Endodermal cell (in vitro differentiated cells): ENCODE measurements at regions not wholly inside any gene's neighbourhood (a gene's known extent, or its start where the extent isn't known, plus 50 kb on each side); places are given as distances from the start of the nearest gene placed in this dataset.

Experiments used
- DNase-seq: peaks from one replicate; pipeline ENCODE4 v3.0.0-alpha.2; 2017
- H3K27ac ChIP-seq: 2 replicates; pipeline ENCODE4 v1.5.1; 2013; ENCODE audit warnings: mild to moderate bottlenecking, low read depth, low read length, moderate library complexity
- H3K27me3 ChIP-seq: 2 replicates; pipeline ENCODE4 v1.6.1; 2013; ENCODE audit warnings: mild to moderate bottlenecking, low read length, moderate library complexity; ENCODE audit not compliant: insufficient read depth, control insufficient read depth, poor library complexity, severe bottlenecking
- H3K36me3 ChIP-seq: 2 replicates; pipeline ENCODE4 v1.7.0; 2013; ENCODE audit warnings: mild to moderate bottlenecking, low read length, moderate library complexity; ENCODE audit not compliant: control insufficient read depth, insufficient read depth
- H3K4me1 ChIP-seq: one replicate; pipeline ENCODE4 v1.7.0; 2013; ENCODE audit warnings: low read length; ENCODE audit not compliant: control insufficient read depth, insufficient read depth
- H3K4me3 ChIP-seq: 2 replicates; pipeline ENCODE4 v1.5.1; 2013; ENCODE audit warnings: mild to moderate bottlenecking, low read length, moderate library complexity
- H3K9ac ChIP-seq: 2 replicates; pipeline ENCODE4 v1.6.1; 2013; ENCODE audit warnings: mild to moderate bottlenecking, low read length, moderate library complexity; ENCODE audit not compliant: poor library complexity, severe bottlenecking; ENCODE audit errors: extremely low read depth
- H3K9me3 ChIP-seq: 2 replicates; pipeline ENCODE4 v1.6.1; 2013; ENCODE audit warnings: mild to moderate bottlenecking, low read length, moderate library complexity; ENCODE audit not compliant: control insufficient read depth
- H3K27ac Mint-ChIP-seq: 2 replicates; pipeline ENCODE4 v1.8.0; 2020; ENCODE audit warnings: mixed read lengths
- H3K27me3 Mint-ChIP-seq: 2 replicates; pipeline ENCODE4 v1.8.0; 2021; ENCODE audit warnings: mild to moderate bottlenecking, mixed read lengths; ENCODE audit not compliant: insufficient read depth
- H3K36me3 Mint-ChIP-seq: 2 replicates; pipeline ENCODE4 v1.8.0; 2020; ENCODE audit warnings: low read depth, mixed read lengths
- H3K4me1 Mint-ChIP-seq: 2 replicates; pipeline ENCODE4 v1.8.0; 2020; ENCODE audit warnings: mixed read lengths
- H3K4me3 Mint-ChIP-seq: 2 replicates; pipeline ENCODE4 v1.8.0; 2020; ENCODE audit warnings: mild to moderate bottlenecking, moderate library complexity, mixed read lengths
- H3K9me3 Mint-ChIP-seq: 2 replicates; pipeline ENCODE4 v1.8.0; 2020; ENCODE audit warnings: mild to moderate bottlenecking, mixed read lengths
- WGBS, 2 experiments: methylation state at CpG; one replicate each; pipeline versions ENCODE4 v1.1.5 to v1.1.7; 2013; ENCODE audit warnings: missing lambda C conversion rate in 2 of 2, mixed read lengths in 1 of 2; ENCODE audit not compliant: insufficient coverage in 1 of 2, insufficient read length in 1 of 2; 5-methylcytosine and 5-hydroxymethylcytosine counted together
- TF ChIP-seq, protein P1 (sequence below): fragments of 200-600 bp; sonication (generic); conservative IDR thresholded peaks from 2 replicates; pipeline ENCODE4 v1.5.0; 2021; ENCODE audit warnings: antibody characterized with exemption, mild to moderate bottlenecking

GRCh38 chr4:146061610-146062334 is 113.7 kb upstream of the LSM6 start:
- no peaks in the 10 kb centered on the region for H3K36me3 ChIP-seq
- TF ChIP-seq, protein P1, sequence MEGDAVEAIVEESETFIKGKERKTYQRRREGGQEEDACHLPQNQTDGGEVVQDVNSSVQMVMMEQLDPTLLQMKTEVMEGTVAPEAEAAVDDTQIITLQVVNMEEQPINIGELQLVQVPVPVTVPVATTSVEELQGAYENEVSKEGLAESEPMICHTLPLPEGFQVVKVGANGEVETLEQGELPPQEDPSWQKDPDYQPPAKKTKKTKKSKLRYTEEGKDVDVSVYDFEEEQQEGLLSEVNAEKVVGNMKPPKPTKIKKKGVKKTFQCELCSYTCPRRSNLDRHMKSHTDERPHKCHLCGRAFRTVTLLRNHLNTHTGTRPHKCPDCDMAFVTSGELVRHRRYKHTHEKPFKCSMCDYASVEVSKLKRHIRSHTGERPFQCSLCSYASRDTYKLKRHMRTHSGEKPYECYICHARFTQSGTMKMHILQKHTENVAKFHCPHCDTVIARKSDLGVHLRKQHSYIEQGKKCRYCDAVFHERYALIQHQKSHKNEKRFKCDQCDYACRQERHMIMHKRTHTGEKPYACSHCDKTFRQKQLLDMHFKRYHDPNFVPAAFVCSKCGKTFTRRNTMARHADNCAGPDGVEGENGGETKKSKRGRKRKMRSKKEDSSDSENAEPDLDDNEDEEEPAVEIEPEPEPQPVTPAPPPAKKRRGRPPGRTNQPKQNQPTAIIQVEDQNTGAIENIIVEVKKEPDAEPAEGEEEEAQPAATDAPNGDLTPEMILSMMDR: no peak
- DNase-seq: no peak
- peaks cover 3% of the 10 kb centered on the region for H3K4me1 Mint-ChIP-seq
- H3K4me3 Mint-ChIP-seq: no peak overlapping the region
- H3K27ac Mint-ChIP-seq: no peak overlapping the region
- H3K9ac ChIP-seq: no peak overlapping the region
- peaks cover 4% of the 10 kb centered on the region for H3K27me3 Mint-ChIP-seq
- no peaks in the 10 kb centered on the region for H3K27me3 ChIP-seq
- H3K4me3 ChIP-seq: no peak overlapping the region
- H3K9me3 Mint-ChIP-seq: no peaks in the 10 kb centered on the region
- 60 to 73% methylated on average over 2 to 4 of the region's 4 CpGs for WGBS, 2 experiments
- no peaks in the 10 kb centered on the region for H3K4me1 ChIP-seq
- H3K9me3 ChIP-seq: no peaks in the 10 kb centered on the region
- H3K36me3 Mint-ChIP-seq: no peaks in the 10 kb centered on the region
- no peak overlapping the region for H3K27ac ChIP-seq

DNA sequence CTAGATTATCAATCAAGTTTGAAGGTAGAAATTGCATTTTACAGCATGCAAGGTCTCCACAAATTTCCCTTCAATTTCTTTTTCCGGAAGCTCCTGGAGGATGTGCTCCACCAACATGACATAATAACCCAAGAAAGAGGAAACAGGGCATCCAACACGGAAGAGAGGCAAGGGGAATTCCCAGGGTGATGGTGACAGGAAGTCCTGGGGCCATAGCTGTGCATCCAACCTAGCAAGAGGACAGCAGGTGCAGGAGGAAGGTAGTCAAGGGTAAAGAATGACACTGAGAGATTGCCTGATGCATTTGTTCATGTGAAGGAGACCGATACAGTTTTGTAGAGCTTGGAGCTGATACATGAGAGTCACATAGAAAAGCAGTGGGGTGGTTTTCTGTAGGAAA is 115.7 kb upstream of the LSM6 start:
- TF ChIP-seq, protein P1: no peak
- Mint-ChIP-seq H3K27ac (no peak overlapping the region), H3K9me3 (no peaks in the 10 kb centered on the region), H3K27me3 (peaks cover 2% of the 10 kb centered on the region), H3K4me1 (peaks cover 3% of the 10 kb centered on the region), H3K36me3 (no peaks in the 10 kb centered on the region), H3K4me3 (no peak overlapping the region)
- no peaks in the 10 kb centered on the region for H3K36me3 ChIP-seq
- H3K27ac ChIP-seq: no peak overlapping the region
- WGBS, 2 experiments: 67 to 80% methylated on average over 1 to 3 of the region's 3 CpGs
- H3K4me1 ChIP-seq: no peaks in the 10 kb centered on the region
- DNase-seq: no peak
- H3K9ac ChIP-seq: no peak overlapping the region
- no peaks in the 10 kb centered on the region for H3K27me3 ChIP-seq
- no peak overlapping the region for H3K4me3 ChIP-seq
- no peaks in the 10 kb centered on the region for H3K9me3 ChIP-seq

DNA sequence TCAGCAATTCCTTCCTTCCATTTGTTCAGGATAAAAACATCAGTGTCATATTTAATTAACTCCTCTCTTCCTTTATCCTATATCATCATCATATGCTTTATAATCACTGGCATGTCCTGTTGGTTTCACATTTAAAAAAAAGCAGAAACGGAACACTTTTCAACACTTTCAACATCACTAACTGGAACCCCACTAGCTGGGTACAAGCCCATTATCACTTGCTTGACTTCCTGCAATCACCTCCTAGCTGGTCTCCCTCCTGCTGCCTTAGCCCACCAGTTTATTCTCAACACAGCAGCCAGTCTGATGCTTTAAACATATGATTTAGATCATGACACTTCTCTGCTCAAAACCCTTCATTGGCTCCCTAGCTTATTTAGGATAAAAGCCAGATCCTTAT is 116.4 kb upstream of the LSM6 start:
- 91 to 100% methylated on average over 1 of the region's 1 CpG for WGBS, 2 experiments
- H3K4me3 Mint-ChIP-seq: no peak overlapping the region

More for the DNA sequence above, 116.4 kb upstream of the LSM6 start:
- Mint-ChIP-seq H3K4me1 (peaks cover 3% of the 10 kb centered on the region), H3K36me3 (no peaks in the 10 kb centered on the region), H3K9me3 (no peaks in the 10 kb centered on the region), H3K27ac (no peak overlapping the region), H3K27me3 (peaks cover 2% of the 10 kb centered on the region)
- H3K36me3 ChIP-seq: no peaks in the 10 kb centered on the region
- H3K9me3 ChIP-seq: no peaks in the 10 kb centered on the region
- TF ChIP-seq, protein P1: no peak
- H3K27me3 ChIP-seq: no peaks in the 10 kb centered on the region
- no peaks in the 10 kb centered on the region for H3K4me1 ChIP-seq
- H3K4me3 ChIP-seq: no peak overlapping the region
- H3K9ac ChIP-seq: no peak overlapping the region
- H3K27ac ChIP-seq: no peak overlapping the region
- no peak for DNase-seq
